GM12878 (cell line): ENCODE measurements at regions not wholly inside any gene's neighbourhood (a gene's known extent, or its start where the extent isn't known, plus 50 kb on each side); places are given as distances from the start of the nearest gene placed in this dataset.

ENCODE experiments used
- ATAC-seq: fragments of 200-7000 bp; cut with Tn5 transposase; 3 replicates; pipeline ENCODE4 v1.9.1; 2020; ENCODE audit warnings: mild to moderate bottlenecking, moderate library complexity
- BruUV-seq: library from RNA; stranded (reverse); fragments of 400-500 nt; replicated peaks from 2 replicates; lab custom pipeline; 2021; lab: Mats Ljungman, UMichigan
- CTCF ChIA-PET: fragments of 300-600 bp; sonication (Branson Sonifier 250); formaldehyde crosslinking; extraction: SDS; loops from one replicate; lab custom pipeline; 2021; ENCODE audit warnings: inconsistent platforms; lab: Yijun Ruan, JAX
- POLR2A ChIA-PET: fragments of 350-600 bp; formaldehyde crosslinking; extraction: SDS; loops from one replicate; lab custom pipeline; 2021; ENCODE audit warnings: inconsistent platforms; lab: Charles Lee
- RAD21 ChIA-PET: fragments of 300-600 bp; sonication (Branson Sonifier 250); formaldehyde crosslinking; loops from one replicate; lab custom pipeline; 2023; ENCODE audit warnings: antibody characterized with exemption; ENCODE audit not compliant: unreplicated experiment; lab: Charles Lee
- SMC1A ChIA-PET: fragments of 300-600 bp; sonication (Branson Sonifier 250); formaldehyde crosslinking; loops from one replicate; lab custom pipeline; 2023; ENCODE audit not compliant: unreplicated experiment, uncharacterized antibody; lab: Charles Lee
- DNase-seq: peaks from one replicate; pipeline ENCODE4 v3.0.0-alpha.2; 2011; ENCODE audit warnings: low read depth, low spot score
- FAIRE-seq: peaks from 3 replicates; lab custom pipeline; 2011; peaks lifted over from hg19 to GRCh38; lab: Jason Lieb, UNC
- H2AFZ ChIP-seq: 2 replicates; pipeline ENCODE4 v1.6.0; 2011; ENCODE audit warnings: low read depth, low read length, control low read depth; ENCODE audit not compliant: control insufficient read depth
- H3K27ac ChIP-seq: 2 replicates; pipeline ENCODE4 v1.5.1; 2011; ENCODE audit warnings: control low read depth; ENCODE audit not compliant: control insufficient read depth, insufficient read depth
- H3K27me3 ChIP-seq, 2 experiments: replicated peaks in 1 of 2; 2 replicates each; pipeline versions ENCODE4 v1.6.0 to v1.6.1; 2011; ENCODE audit warnings: low read length in 1 of 2; ENCODE audit not compliant: control insufficient read depth in 2 of 2, insufficient read depth in 2 of 2
- H3K36me3 ChIP-seq, 2 experiments: 2 replicates each; pipeline ENCODE4 v1.5.1; 2011; ENCODE audit warnings: low read length in 1 of 2; ENCODE audit not compliant: control insufficient read depth in 2 of 2, insufficient read depth in 2 of 2
- H3K4me1 ChIP-seq: 2 replicates; pipeline ENCODE4 v1.6.1; 2011; ENCODE audit warnings: mild to moderate bottlenecking, low read length, moderate library complexity, mixed read lengths; ENCODE audit not compliant: control insufficient read depth, insufficient read depth
- H3K4me2 ChIP-seq: 2 replicates; pipeline ENCODE4 v1.6.0; 2011; ENCODE audit warnings: control low read depth; ENCODE audit not compliant: control insufficient read depth, insufficient read depth
- H3K4me3 ChIP-seq: fragments of 200-600 bp; sonication (generic); 2 replicates; pipeline ENCODE4 v1.5.1; 2016
- H3K79me2 ChIP-seq: 2 replicates; pipeline ENCODE4 v1.6.0; 2011; ENCODE audit warnings: low read length; ENCODE audit not compliant: control insufficient read depth, insufficient read depth
- H3K9ac ChIP-seq: 2 replicates; pipeline ENCODE4 v1.8.0; 2011; ENCODE audit warnings: low read length, control low read depth, mixed read lengths; ENCODE audit not compliant: control insufficient read depth, insufficient read depth
- H3K9me3 ChIP-seq: replicated peaks from 3 replicates; pipeline ENCODE4 v1.5.1; 2011; ENCODE audit warnings: mild to moderate bottlenecking, low read length; ENCODE audit not compliant: control insufficient read depth, insufficient read depth
- H4K20me1 ChIP-seq: 2 replicates; pipeline ENCODE4 v1.6.0; 2011; ENCODE audit not compliant: control insufficient read depth, insufficient read depth
- KDM1A ChIP-seq: fragments of 200-600 bp; sonication (generic); IDR thresholded peaks from 2 replicates; pipeline ENCODE4 v1.6.1; 2016; ENCODE audit warnings: borderline replicate concordance
- KLF5 ChIP-seq: fragments of 450-650 bp; IDR thresholded peaks from 2 replicates; pipeline ENCODE4 v1.6.1; 2014; ENCODE audit warnings: mild to moderate bottlenecking; ENCODE audit not compliant: partially characterized antibody
- NFIC ChIP-seq: IDR thresholded peaks from 2 replicates; pipeline ENCODE4 v1.6.1; 2012; ENCODE audit warnings: low read depth, mild to moderate bottlenecking, inconsistent platforms, low read length, moderate library complexity
- NFYA ChIP-seq: IDR thresholded peaks from 2 replicates; pipeline ENCODE4 v1.6.1; 2011; ENCODE audit warnings: low read depth, mild to moderate bottlenecking, low read length, improper control_type of control experiment, borderline replicate concordance
- PAX8 ChIP-seq: fragments of 450-650 bp; IDR thresholded peaks from 2 replicates; pipeline ENCODE4 v1.6.1; 2017; ENCODE audit warnings: mild to moderate bottlenecking, moderate library complexity
- PBX3 ChIP-seq: IDR thresholded peaks from 2 replicates; pipeline ENCODE4 v1.6.1; 2011; ENCODE audit warnings: mild to moderate bottlenecking, low read depth, low read length, moderate library complexity; ENCODE audit not compliant: insufficient replicate concordance
- POU2F2 ChIP-seq: IDR thresholded peaks from 3 replicates; pipeline ENCODE4 v1.6.1; 2011; ENCODE audit warnings: low read depth, mild to moderate bottlenecking, low read length, borderline replicate concordance
- RBBP5 ChIP-seq: fragments of 200-600 bp; sonication (generic); conservative IDR thresholded peaks from 2 replicates; pipeline ENCODE4 v1.6.1; 2016
- RELB ChIP-seq: fragments of 450-650 bp; IDR thresholded peaks from 2 replicates; pipeline ENCODE4 v1.6.1; 2017; ENCODE audit warnings: low read depth, mild to moderate bottlenecking, moderate library complexity
- SIN3A ChIP-seq: IDR thresholded peaks from 2 replicates; pipeline ENCODE4 v1.6.1; 2012; ENCODE audit warnings: low read depth, low read length, improper control_type of control experiment
- SP1 ChIP-seq: IDR thresholded peaks from one replicate; pipeline ENCODE4 v1.6.1; 2011; ENCODE audit warnings: low read depth, low read length
- SREBF2 ChIP-seq: IDR thresholded peaks from 2 replicates; pipeline ENCODE4 v1.6.1; 2012; ENCODE audit warnings: mild to moderate bottlenecking, low read length
- SRF ChIP-seq, 2 experiments: IDR thresholded peaks; 2 replicates each; pipeline ENCODE4 v1.6.1; 2011; ENCODE audit warnings: low read depth in 2 of 2, low read length in 2 of 2, mild to moderate bottlenecking in 1 of 2, moderate library complexity in 1 of 2
- SUZ12 ChIP-seq: fragments of 200-600 bp; sonication (generic); IDR thresholded peaks from one replicate; pipeline ENCODE4 v1.6.1; 2018; ENCODE audit warnings: antibody characterized with exemption, mild to moderate bottlenecking; ENCODE audit not compliant: unreplicated experiment
- ZNF384 ChIP-seq: IDR thresholded peaks from 2 replicates; pipeline ENCODE4 v1.6.1; 2012; ENCODE audit warnings: low read depth, mild to moderate bottlenecking, low read length, improper control_type of control experiment, borderline replicate concordance
- WGBS: methylation state at CpG from one replicate; pipeline ENCODE4 v1.1.6; 2016; ENCODE audit warnings: low lambda C conversion rate; ENCODE audit not compliant: insufficient replicate concordance, insufficient coverage; ENCODE audit errors: missing lambda C conversion rate; 5-methylcytosine and 5-hydroxymethylcytosine counted together
- in situ Hi-C: fragments of 300-500 bp; cut with MboI; formaldehyde crosslinking; loops from 9 replicates; pipeline ENCODE4 v1.14.3; 2018; ENCODE audit warnings: mixed read lengths
- intact Hi-C: fragments of 100-400 bp; cut with micrococcal nuclease; formaldehyde crosslinking; loops from one replicate; pipeline ENCODE4 v1.14.2; 2022; ENCODE audit not compliant: unreplicated experiment

GRCh38 chr9:129473523-129474244 lies 147.2 kb downstream of the C9orf50 start:
- Histone ChIP-seq H4K20me1 (no peaks in the 10 kb centered on the region), H3K79me2 (no peaks in the 10 kb centered on the region), H3K9me3 (peaks cover 4% of the 10 kb centered on the region; the same call in 2 of the 3 replicates), H3K4me2 (no peak overlapping the region), H2AFZ (no peak overlapping the region), H3K9ac (no peak overlapping the region), H3K4me1 (no peaks in the 10 kb centered on the region), H3K4me3 (no peak overlapping the region), H3K27me3 (peaks cover 0 to 1% of the 10 kb centered on the region in 2 experiments; a peak in 1 of 4 replicates), H3K27ac (no peak overlapping the region), H3K36me3 (no peaks in the 10 kb centered on the region)
- FAIRE-seq: no peak
- POLR2A ChIA-PET: interaction anchor here (0.5 kb wide), 1 partner anchor 443 kb away, joined by 3 read pairs; no protein-coding TSS in a partner anchor
- SMC1A ChIA-PET: interaction anchor here (0.6 kb wide), 1 partner anchor 438 kb away, joined by 3 read pairs; no protein-coding TSS in a partner anchor
- in situ Hi-C loops: no loop called here
- WGBS: 36% methylated on average over 15 of the region's 15 CpGs
- intact Hi-C loops: no loop called here
- CTCF ChIA-PET: no interaction called here
- no peak for ATAC-seq
- TF ChIP-seq PAX8: no peak
- RAD21 ChIA-PET: interaction anchor here (1.1 kb wide), 1 partner anchor 139 kb away, joined by 3 read pairs; no protein-coding TSS in a partner anchor
- DNase-seq: no peak
- no TSS peak for BruUV-seq

- ChIA-PET CTCF (no interaction called here), SMC1A (no interaction called here)
- intact Hi-C loops: no loop called here
- no peak overlapping the region for H2AFZ ChIP-seq
- no peak overlapping the region for H3K27ac ChIP-seq
- ATAC-seq (no peak), FAIRE-seq (no peak)
- BruUV-seq: no TSS peak
- H3K9ac ChIP-seq: no peak overlapping the region
- 1% methylated on average over 6 of the region's 6 CpGs for WGBS
- no peaks in the 10 kb centered on the region for H3K4me1 ChIP-seq
- H3K4me3 ChIP-seq: no peak overlapping the region
- TF ChIP-seq SREBF2 (no peak), PBX3 (no peak), KLF5 (no peak), RBBP5 (no peak), SRF (IDR thresholded peaks at IDR 0.05; ENCODE audit: low read depth in 2 of 2, low read length in 2 of 2) (no peak), NFIC (no peak), SUZ12 (no peak), RELB (no peak), SIN3A (no peak), SP1 (no peak), ZNF384 (no peak), KDM1A (no peak), POU2F2 (no peak), NFYA (no peak)
- TF ChIP-seq, all 136 proteins: peak for 0
- H4K20me1 ChIP-seq: no peaks in the 10 kb centered on the region
- no peaks in the 10 kb centered on the region for H3K36me3 ChIP-seq
- H3K9me3 ChIP-seq: peaks cover 4% of the 10 kb centered on the region; the same call in 2 of the 3 replicates
- ChIA-PET RAD21 (no interaction called here), POLR2A (interaction anchor here (0.5 kb wide), 1 partner anchor 442 kb away, joined by 3 read pairs; no protein-coding TSS in a partner anchor)
- in situ Hi-C loops: no loop called here
- H3K79me2 ChIP-seq: no peaks in the 10 kb centered on the region
- no peak overlapping the region for H3K4me2 ChIP-seq
- H3K27me3 ChIP-seq: peaks cover 0 to 1% of the 10 kb centered on the region in 2 experiments; a peak in 1 of 4 replicates
- DNase-seq: no peak
Measured at GRCh38 chr9:129472651-129473102, 148.2 kb downstream of the C9orf50 start.
